OCI-LY3 (cell line): ENCODE measurements at regions not wholly inside any gene's neighbourhood (a gene's known extent, or its start where the extent isn't known, plus 50 kb on each side); places are given as distances from the start of the nearest gene placed in this dataset.
A peak's percentile ranks its signal among the peaks of the same experiment; 100 is the strongest.

ENCODE experiments used
- H2AFZ ChIP-seq: fragments of 200-600, 300-600 bp; shearing (Covaris generic); 2 replicates; pipeline ENCODE4 v1.6.0; 2014; ENCODE audit warnings: antibody characterized with exemption, low read depth, low read length
- H3K27ac ChIP-seq: fragments of 200-600, 300-600 bp; sonication (generic); 2 replicates; pipeline ENCODE4 v1.5.1; 2014; ENCODE audit warnings: mild to moderate bottlenecking, low read length, moderate library complexity, mixed read lengths
- H3K27me3 ChIP-seq: fragments of 200-600, 300-600 bp; sonication (generic); 2 replicates; pipeline ENCODE4 v1.6.1; 2014; ENCODE audit warnings: low read depth, low read length, mixed read lengths
- H3K36me3 ChIP-seq: fragments of 200-600, 300-600 bp; sonication (generic); replicated peaks from 2 replicates; pipeline ENCODE3; 2014; ENCODE audit warnings: low read depth, low read length, mixed read lengths
- H3K4me1 ChIP-seq: fragments of 300-600, 200-600 bp; sonication (generic); 2 replicates; pipeline ENCODE4 v1.6.1; 2014; ENCODE audit warnings: low read length, mixed read lengths
- H3K4me2 ChIP-seq: fragments of 200-600, 300-600 bp; sonication (generic); 2 replicates; pipeline ENCODE4 v1.6.1; 2014; ENCODE audit warnings: low read length, mixed read lengths
- H3K4me3 ChIP-seq: fragments of 300-600, 200-600 bp; sonication (generic); 2 replicates; pipeline ENCODE4 v1.5.1; 2014; ENCODE audit warnings: antibody characterized with exemption, mild to moderate bottlenecking, low read length, moderate library complexity
- H3K79me2 ChIP-seq: fragments of 300-600, 200-600 bp; shearing (Covaris generic); 2 replicates; pipeline ENCODE4 v1.6.1; 2014; ENCODE audit warnings: mild to moderate bottlenecking, low read length, mixed read lengths
- H3K9ac ChIP-seq: fragments of 300-600, 200-600 bp; shearing (Covaris generic); 2 replicates; pipeline ENCODE4 v1.6.0; 2014; ENCODE audit warnings: mild to moderate bottlenecking, low read length, moderate library complexity
- H3K9me3 ChIP-seq: fragments of 200-600, 300-600 bp; shearing (Covaris generic); 2 replicates; pipeline ENCODE4 v1.6.1; 2014; ENCODE audit warnings: low read length, mixed read lengths; ENCODE audit not compliant: insufficient read depth
- H4K20me1 ChIP-seq: fragments of 200-600, 300-600 bp; sonication (generic); 2 replicates; pipeline ENCODE4 v1.6.1; 2016; ENCODE audit warnings: low read length, mixed read lengths; ENCODE audit not compliant: insufficient read depth
- EZH2phosphoT487 ChIP-seq: fragments of 200-600 bp; shearing (Covaris generic); IDR thresholded peaks from 2 replicates; pipeline ENCODE4 v1.6.1; 2018; ENCODE audit warnings: antibody characterized with exemption, mixed run types, low read depth
- TF ChIP-seq, protein P1 (sequence below): fragments of 200-600, 300-600 bp; sonication (generic); IDR thresholded peaks from 2 replicates; pipeline ENCODE4 v1.5.1; 2014; ENCODE audit warnings: antibody characterized with exemption, low read length, low read depth

DNA sequence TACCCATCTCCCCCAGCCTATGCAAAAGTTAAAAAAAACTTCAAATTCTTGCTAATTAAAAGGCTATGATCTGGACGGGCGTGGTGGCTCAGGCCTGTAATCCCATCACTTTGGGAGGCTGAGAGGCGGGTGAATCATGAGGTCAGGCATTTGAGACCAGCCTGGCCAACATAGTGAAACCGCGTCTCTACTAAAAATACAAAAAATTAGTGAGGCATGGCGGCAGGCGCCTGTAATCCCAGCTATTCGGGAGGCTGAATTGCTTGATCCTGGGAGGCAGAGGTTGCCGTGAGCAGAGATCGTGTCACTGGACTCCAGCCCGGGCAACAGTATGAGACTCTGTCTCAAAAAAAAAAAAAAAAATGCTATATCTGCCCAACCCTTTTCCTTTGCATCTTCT, 925.4 kb downstream of the GALC start:
- Histone ChIP-seq H3K79me2 (no peaks in the 10 kb centered on the region), H3K4me1 (peaks cover 21% of the 10 kb centered on the region), H3K9ac (no peak overlapping the region), H3K4me3 (no peak overlapping the region), H3K9me3 (peaks cover 4% of the 10 kb centered on the region; the same call in 1 of the 2 replicates), H3K36me3 (peaks cover 4% of the 10 kb centered on the region), H3K27ac (peak overlapping the region; percentile 42; the same call in 1 of the 2 replicates), H3K4me2 (peak overlapping the region; percentile 43; the same call in 1 of the 2 replicates), H3K27me3 (no peaks in the 10 kb centered on the region), H2AFZ (no peak overlapping the region), H4K20me1 (no peaks in the 10 kb centered on the region)
- TF ChIP-seq, protein P1, sequence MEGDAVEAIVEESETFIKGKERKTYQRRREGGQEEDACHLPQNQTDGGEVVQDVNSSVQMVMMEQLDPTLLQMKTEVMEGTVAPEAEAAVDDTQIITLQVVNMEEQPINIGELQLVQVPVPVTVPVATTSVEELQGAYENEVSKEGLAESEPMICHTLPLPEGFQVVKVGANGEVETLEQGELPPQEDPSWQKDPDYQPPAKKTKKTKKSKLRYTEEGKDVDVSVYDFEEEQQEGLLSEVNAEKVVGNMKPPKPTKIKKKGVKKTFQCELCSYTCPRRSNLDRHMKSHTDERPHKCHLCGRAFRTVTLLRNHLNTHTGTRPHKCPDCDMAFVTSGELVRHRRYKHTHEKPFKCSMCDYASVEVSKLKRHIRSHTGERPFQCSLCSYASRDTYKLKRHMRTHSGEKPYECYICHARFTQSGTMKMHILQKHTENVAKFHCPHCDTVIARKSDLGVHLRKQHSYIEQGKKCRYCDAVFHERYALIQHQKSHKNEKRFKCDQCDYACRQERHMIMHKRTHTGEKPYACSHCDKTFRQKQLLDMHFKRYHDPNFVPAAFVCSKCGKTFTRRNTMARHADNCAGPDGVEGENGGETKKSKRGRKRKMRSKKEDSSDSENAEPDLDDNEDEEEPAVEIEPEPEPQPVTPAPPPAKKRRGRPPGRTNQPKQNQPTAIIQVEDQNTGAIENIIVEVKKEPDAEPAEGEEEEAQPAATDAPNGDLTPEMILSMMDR, result no peak
- no peak for TF ChIP-seq EZH2phosphoT487

DNA sequence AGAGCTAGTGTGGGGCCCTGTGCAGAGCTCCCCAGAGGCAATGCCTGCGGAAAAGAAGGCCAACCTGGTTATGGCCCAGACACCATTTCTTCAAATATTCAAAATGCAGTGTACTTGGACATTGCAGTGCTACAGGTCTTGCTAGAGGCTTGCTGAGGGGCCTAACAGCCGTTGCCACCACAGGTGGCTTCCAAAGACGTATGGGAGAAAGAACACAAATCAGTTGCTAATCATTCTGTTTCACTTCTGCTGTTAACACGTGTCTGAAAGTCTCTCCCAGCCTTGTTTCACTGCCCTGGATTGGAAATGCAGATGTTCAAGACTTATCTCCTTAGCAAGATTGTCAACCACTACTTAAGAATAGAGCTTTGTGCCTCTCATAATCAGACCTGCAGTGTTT, 925.9 kb downstream of the GALC start:
- no peak for TF ChIP-seq EZH2phosphoT487
- TF ChIP-seq, protein P1, result no peak
- H3K4me1 ChIP-seq, result peaks cover 21% of the 10 kb centered on the region
- H2AFZ ChIP-seq, result no peak overlapping the region; the same call in 1 of the 2 replicates
- H3K27me3 ChIP-seq, result no peaks in the 10 kb centered on the region
- H3K36me3 ChIP-seq, result peaks cover 4% of the 10 kb centered on the region
- H3K79me2 ChIP-seq, result no peaks in the 10 kb centered on the region
- peak overlapping the region; percentile 42 for H3K27ac ChIP-seq
- H3K4me2 ChIP-seq, result peak overlapping the region; percentile 43
- H3K9ac ChIP-seq, result no peak overlapping the region
- peaks cover 4% of the 10 kb centered on the region; the same call in 1 of the 2 replicates for H3K9me3 ChIP-seq
- H4K20me1 ChIP-seq, result no peaks in the 10 kb centered on the region
- H3K4me3 ChIP-seq, result no peak overlapping the region

DNA sequence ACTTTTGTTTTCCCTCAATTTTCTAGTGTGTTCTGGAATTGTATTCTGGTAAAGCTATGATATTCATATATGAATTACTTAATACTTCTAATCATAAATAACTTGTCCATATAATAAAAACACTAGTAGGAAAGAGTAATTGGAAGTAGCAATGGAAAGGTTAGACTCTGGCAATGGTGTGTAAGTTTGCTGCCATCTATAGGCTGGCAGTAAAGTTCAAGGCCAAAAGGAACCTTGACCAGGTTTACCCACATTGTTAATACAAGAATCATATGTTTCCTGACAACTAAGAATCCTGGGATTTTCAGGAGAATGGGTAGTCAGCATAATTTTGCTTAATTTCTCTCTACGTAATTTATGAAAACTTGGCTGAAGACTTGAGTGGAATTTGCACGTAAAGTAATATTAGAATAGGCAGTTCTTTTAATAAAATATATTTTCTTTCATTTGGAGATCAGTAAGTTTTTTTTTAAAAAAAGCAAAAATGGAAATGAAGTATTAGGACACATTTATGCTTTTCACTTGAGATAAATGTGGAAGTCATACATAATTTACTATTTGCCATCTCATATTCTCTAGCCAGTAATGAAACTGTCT, 926.7 kb downstream of the GALC start:
- H3K4me2 ChIP-seq, result no peak overlapping the region
- H3K27ac ChIP-seq, result peak overlapping the region; percentile 42
- H3K9ac ChIP-seq, result no peak overlapping the region
- H4K20me1 ChIP-seq, result no peaks in the 10 kb centered on the region
- H3K4me1 ChIP-seq, result peaks cover 21% of the 10 kb centered on the region
- H3K79me2 ChIP-seq, result no peaks in the 10 kb centered on the region
- peaks cover 4% of the 10 kb centered on the region; the same call in 1 of the 2 replicates for H3K9me3 ChIP-seq
- no peak overlapping the region for H3K4me3 ChIP-seq
- TF ChIP-seq, protein P1, result peak; percentile 53
- TF ChIP-seq EZH2phosphoT487, result no peak
- H3K36me3 ChIP-seq, result peaks cover 4% of the 10 kb centered on the region
- H3K27me3 ChIP-seq, result no peaks in the 10 kb centered on the region
- H2AFZ ChIP-seq, result no peak overlapping the region

DNA sequence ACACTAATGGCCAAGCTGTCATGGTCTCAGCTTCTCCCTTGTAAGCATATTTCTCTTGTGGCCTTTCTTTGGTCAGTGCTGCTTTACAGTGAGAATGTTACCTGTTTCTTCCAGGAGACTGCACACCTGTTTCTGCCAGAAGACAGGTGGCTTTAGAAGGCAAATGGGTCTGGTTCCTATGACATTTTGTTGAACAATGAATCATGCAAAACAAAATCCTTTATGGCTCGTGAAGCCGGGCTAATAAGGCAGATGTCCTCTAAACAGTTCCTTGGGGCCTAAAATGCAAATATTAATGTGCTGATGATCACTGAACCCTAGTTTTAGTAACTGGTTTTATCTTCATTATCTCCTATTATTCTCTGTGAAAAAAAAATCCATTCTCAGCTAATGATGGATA, 927.6 kb downstream of the GALC start:
- Histone ChIP-seq H2AFZ (no peak overlapping the region), H4K20me1 (no peaks in the 10 kb centered on the region), H3K9ac (no peak overlapping the region), H3K4me2 (no peak overlapping the region), H3K36me3 (peaks cover 4% of the 10 kb centered on the region), H3K4me1 (peaks cover 21% of the 10 kb centered on the region), H3K9me3 (peaks cover 4% of the 10 kb centered on the region; the same call in 1 of the 2 replicates), H3K27me3 (no peaks in the 10 kb centered on the region), H3K27ac (no peak overlapping the region), H3K79me2 (no peaks in the 10 kb centered on the region), H3K4me3 (no peak overlapping the region)
- TF ChIP-seq EZH2phosphoT487, result no peak
- TF ChIP-seq, protein P1, result no peak
